Cerebellar nuclear complex (tissue), 1 donor: ENCODE measurements at regions not wholly inside any gene's neighbourhood (a gene's known extent, or its start where the extent isn't known, plus 50 kb on each side); places are given as distances from the start of the nearest gene placed in this dataset.
"Not testable (repeated sequence)": the region's sequence is repeated elsewhere in the genome, so short reads cannot be mapped to it uniquely, and the experiment has no call there.

Experiments used
- DNase-seq, 2 experiments: peaks; one replicate each; lab custom pipeline; 2025; lab: John Stamatoyannopoulos, UW

DNA sequence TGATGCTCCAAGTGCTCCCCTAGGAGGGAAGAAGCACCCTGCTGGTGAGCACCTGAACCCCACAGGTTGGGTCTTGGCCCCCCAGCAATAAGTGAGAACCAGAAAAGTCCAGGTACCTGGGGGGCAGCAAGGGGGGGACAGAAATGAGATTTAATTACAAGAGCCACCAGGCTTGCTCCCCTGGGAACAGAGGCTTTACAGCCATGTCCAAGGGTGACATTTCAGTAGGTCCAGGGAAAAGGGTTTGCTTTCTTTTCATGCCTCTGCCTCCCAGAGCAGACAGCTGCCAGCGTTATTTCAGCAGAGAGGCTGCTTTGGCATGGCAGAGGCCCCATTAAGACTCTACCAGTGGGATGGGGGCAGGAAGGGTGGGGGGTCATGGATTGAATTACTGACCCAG lies 437.7 kb downstream of the BUD13 start:
- no peak for DNase-seq

GRCh38 chr11:116334596-116334995 lies 438.2 kb downstream of the BUD13 start:
- no peak for DNase-seq

DNA sequence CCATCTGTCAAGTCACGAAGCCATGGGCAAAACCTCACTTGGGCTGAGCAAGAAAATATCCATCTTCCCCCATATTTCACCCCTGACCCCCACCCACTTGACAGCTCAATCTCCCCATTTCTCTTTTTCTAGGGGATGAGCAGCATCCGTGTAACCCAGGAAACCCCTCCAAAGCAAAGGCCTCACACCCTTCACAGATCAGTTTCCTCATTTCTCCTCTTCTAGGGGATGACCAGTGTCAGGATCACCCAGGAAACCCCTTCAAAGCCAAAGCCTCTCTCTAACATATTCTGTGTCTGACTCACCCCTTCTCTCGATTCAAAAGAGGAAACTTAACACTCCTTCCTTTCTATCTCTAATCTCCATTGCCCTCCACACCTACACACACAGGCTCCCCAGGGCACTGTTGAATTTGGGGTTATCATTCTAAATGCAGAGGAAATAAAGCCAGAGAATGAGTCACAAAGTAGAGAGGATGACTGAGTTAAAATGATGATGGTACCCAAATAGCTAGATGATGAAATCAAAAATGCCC lies 439.7 kb downstream of the BUD13 start:
- no peak for DNase-seq

DNA sequence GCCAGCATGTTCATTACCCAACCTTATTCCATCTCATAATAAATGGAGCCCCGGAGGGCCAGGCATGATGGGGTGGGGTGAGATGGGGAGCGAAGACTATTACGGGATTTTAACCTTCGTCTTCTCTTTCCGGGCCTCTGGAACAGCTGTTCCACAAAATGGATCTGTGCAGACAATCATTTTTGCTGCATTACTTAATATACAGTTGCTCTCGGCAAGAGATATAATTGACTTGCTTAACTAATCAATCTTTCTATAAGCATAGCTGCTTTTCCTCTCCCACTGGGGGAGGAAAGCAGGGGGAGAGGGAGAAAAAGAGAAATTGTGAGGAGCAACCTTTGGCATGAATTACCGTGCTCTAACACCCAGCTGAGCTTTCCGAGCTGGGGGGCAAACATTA lies 440.4 kb downstream of the BUD13 start:
- DNase-seq = no peak

- DNase-seq = no peak
Measured at GRCh38 chr11:116331381-116331780, 441.4 kb downstream of the BUD13 start.

DNA sequence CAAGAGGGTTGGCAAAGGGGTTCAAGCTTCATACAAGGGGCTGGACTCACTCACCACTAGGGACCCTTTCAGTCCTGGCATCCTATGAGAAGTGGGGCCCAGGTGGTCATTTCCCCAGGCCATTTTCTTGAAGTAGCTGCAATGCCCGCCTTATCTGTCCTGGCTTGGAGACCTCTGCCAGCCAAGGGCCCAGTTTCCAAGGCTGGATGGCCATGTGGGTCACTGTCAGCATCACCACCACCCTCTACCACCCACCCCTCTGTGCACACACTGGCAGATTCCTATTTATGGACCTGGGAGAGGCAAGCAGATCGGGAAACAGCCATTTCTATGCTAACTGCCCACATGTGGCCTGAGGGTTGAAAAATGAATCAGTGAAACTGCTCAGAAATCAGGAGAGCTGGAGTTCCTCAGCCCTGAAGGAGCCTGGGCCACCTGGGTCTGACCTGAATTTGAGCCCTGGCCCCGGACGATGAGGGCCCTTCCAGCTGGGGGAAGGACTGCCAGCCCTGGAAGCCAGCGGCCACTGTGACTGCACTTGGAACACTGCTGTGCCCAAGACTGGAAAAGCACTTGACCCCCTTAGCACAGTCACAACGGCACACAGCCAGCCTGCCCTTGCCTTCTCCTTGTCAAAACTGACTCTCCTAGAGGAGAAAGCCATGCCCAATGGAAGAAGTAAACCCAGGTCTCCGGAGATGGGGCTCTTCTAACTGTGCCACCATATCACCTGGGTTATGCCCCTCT lies 442.2 kb downstream of the BUD13 start:
- no peak for DNase-seq

- no peak for DNase-seq
Measured at GRCh38 chr11:116329354-116330090, 443.3 kb downstream of the BUD13 start.

DNA sequence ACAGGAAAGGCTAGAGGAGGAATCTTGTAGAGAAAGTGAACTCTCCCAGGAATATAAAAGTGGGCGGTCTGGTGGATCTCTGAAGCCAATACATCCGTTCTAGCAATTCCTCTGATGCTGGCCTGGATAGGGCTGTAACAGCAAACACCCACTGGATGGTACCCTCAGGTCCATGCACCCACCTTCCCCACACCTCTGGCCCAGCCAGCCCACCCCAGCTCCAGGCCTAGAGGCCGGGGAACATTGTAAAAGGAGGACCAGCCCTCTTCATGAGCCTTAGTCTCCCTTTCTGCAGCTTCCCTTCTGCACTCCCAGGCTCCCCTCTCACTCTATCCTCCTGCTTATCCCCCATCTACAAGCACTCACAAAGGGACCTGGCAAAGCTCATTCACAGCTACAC lies 443.9 kb downstream of the BUD13 start:
- DNase-seq = no peak

- DNase-seq = no peak
Measured at GRCh38 chr11:116328391-116328790, 444.4 kb downstream of the BUD13 start.

- no peak for DNase-seq
Measured at GRCh38 chr11:116326146-116326545, 446.6 kb downstream of the BUD13 start.

GRCh38 chr11:116325247-116325646 lies 447.5 kb downstream of the BUD13 start:
- DNase-seq = no peak

DNA sequence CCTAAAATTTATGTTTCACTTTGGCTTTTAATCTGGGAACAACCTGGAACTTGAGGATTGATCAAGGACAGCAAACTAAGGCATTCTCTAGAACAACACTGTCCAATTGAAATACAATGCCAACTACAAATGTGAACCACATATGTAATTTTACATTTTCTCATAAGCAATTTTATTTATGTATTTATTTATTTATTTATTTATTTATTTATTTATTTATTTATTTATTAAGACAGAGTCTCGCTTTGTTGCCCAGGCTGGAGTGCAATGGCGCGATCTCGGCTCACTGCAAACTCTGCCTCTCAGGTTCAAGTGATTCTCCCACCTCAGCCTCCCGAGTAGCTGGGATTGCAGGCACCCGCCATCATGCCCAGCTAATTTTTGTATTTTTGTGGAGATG lies 448.7 kb downstream of the BUD13 start:
- DNase-seq = not testable (repeated sequence)

- no peak for DNase-seq
Measured at GRCh38 chr11:116317212-116317611, 455.6 kb downstream of the BUD13 start.

GRCh38 chr11:116314006-116314405 lies 458.8 kb downstream of the BUD13 start:
- DNase-seq = no peak

GRCh38 chr11:116312570-116313391 lies 460.0 kb downstream of the BUD13 start:
- no peak for DNase-seq

DNA sequence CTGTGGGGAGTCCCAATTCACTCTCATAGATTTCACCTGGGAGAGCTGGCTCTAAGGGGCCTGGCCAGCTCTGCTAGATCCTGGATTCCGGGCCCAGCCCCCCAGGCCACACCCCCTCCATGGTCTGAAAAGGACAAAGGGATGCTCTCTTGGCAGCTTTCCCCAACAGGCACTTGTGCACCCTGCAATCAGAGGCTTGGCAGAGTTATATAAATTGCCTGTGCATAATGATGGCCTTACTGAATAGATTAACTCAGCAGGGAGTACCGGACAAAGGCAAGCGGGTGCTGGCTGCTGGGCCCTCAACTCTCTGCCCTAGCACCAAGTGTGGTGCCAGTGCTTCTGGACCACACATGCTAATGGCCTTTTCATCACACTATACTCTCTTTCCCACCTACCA lies 461.6 kb downstream of the BUD13 start:
- DNase-seq = no peak

DNA sequence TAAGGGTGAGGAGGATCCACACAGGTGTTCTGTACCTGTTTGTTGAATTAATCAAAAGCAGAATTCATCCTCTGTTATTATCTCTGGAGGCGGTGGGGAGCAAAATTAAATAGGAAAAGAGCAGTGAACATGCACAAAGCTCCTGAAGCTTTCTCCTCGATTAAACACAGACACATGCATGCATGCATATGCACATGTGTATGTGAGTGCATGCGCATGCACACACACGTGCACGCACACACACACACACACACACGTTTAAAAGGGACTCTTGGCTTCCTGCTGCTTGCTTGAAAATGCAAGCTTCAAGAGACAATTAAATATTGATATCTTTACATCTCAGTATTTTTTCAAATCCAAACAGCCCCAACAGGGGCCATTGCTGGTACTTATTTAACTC lies 462.1 kb downstream of the BUD13 start:
- DNase-seq = no peak

DNA sequence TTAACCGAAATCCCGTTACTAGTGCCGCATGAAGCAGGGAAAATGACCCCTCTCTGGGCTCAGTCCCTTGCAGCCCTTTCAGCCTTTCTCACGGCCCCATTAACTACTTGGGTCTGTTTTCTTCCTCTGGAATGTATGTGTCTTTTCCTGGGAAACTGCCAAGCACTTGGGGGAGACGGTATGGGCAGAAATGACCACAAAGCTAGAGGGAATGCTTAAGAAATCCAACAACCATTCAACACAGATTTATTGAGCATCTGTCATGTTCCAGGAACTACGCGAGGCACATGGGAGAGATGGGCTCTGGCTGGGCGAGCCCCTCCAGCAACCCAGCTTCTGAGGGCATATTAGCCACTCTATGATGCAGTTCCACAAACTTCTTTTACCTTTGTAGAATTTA lies 462.6 kb downstream of the BUD13 start:
- no peak for DNase-seq

DNA sequence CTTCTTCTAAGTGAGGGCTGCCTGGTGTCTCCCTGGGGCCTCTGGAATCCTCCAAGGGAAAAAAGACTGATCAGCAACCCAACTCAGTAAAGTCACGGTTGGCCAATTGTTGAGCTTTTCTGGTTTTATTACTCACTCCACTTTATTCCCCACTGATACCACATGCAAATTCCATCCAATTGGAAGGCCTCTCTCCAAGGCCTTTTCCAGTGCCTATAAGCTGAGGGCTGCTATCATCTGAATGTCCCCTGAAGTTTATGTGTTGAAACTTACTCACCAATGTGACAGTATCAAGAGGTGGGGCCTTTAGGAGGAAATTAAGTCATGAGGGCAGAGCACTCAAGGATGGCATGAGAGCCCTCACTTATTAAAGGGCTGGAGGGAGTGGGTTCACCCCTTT lies 463.3 kb downstream of the BUD13 start:
- DNase-seq = no peak

GRCh38 chr11:116302756-116303155 lies 470.0 kb downstream of the BUD13 start:
- DNase-seq = no peak

DNA sequence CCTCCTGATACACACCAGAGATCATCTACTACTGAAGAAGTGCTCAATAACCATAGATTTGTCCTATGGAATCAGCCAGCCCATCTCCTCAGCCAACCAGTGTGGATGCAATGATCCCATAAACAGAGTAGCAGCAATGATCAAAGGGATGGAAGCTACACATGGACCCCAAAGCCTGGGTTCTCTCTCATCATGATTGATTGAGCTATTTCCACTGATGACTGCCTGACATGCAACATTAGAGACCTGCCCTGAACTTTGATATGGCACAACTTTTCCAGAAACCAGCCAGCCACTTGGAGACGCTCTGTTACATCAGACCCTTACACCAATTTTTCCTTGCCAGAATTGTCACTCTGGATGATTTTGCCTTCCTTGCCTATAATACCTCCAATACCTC lies 471.6 kb downstream of the BUD13 start:
- no peak for DNase-seq

DNA sequence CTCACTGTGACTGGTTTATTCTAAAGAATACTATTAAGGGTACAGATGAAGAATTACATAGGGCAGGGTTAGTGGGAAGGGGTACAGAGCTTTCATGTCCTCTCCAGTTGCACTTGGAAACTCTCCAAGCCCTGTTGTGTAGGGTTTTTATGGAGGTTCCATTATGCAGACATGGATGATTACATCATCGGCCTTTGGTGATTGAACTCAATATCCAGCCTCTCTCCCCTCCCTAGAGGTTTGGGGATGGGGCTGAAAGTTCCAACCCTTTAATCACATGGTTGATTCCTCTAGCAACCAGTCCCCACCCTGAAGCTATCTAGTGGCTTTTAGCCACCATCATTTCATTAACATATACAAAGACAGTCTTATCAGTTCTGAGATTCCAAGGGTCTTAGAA lies 472.6 kb downstream of the BUD13 start:
- no peak for DNase-seq

GRCh38 chr11:116294630-116295029 lies 478.2 kb downstream of the BUD13 start:
- DNase-seq = no peak
